ENCODE measurements at regions not wholly inside any gene's neighbourhood (a gene's known extent, or its start where the extent isn't known, plus 50 kb on each side); places are given as distances from the start of the nearest gene placed in this dataset.

DNA sequence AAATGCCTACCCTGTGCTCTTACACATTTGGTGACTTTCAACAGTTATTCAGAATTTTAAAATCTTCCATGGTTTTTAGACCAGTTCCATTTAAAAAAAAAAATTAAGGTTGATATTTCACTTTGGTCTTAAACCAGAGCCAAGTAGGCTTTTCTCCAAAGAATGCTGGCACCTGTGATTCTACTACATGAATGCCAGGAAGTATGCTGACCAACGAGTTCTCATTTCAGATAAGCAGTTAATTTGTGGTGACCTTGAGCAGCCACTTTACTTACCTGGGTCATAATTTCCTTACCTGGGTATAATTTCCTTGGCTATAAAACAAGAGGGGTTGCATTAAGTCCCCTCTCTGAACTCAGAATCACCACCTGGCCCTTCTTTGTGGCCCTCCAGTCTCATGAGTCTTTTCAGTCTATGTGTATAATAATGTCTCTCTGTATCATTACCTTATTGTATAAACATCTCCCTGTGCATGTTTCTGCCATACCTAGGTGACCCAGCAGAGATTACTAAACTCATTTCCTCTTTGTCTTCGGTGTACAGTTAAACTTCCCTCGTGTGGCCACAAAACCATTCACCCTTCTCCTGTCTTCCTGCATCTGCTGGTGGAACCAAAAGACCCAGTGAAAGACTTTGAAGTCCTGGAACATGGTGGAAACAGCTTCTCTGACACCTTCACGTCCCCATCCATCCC lies 139.1 kb upstream of the DPT start:
- DNase-seq = no peak

DNA sequence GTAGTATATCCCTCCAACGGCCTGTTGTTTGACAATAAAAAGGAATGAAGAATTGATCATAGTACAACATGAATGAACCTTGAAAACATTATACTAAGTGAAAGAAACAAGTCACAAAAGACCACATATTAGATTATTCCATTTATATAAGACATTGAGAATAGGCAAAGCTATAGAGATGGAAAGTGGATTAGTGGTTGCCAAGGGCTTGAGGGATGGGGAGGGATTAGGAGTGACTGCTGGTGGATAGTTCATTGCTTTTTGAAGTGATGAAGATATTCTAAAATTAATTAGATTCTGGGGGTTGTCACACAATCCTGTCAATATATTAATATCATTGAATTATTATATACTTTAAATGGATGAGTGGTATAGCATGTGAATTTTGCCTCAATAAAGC lies 142.5 kb upstream of the DPT start:
- no peak for DNase-seq

DNA sequence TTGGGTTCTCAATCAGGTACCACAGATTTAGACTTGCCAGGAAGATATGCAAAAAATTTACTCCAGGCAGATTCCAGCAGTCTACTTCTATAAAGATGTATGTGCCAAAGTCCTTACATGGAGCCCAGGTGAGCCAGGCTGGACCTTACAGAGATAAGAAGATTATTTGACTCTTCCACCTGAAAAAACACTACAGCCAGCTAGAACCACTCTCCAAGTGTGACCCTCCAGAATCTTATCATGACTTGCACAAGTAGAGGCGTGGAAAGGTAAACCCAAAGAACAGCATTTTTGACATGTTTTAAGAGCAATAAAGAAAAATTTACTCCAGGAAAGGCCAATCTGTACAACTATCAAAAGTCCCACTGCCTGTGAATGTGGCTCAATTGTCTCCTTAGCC lies 146.8 kb upstream of the DPT start:
- DNase-seq = no peak

DNA sequence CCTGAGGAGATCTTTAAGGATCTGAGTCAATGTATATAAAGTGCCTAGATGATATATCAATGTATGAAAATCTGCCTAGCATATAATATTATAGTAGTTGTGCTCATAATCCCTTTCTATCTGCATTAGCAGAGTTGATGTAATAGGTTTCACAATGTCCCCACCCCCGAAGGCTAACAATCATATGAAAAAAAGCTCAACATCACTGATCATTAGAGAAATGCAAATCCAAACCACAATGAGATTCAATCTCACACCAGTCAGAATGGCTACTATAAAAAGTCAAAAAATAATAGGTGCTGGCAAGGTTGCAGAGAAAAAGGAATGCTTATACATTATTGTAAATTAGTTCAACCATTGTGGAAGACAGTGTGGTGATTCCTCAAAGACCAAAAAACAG lies 147.8 kb upstream of the DPT start:
- no peak for DNase-seq

DNA sequence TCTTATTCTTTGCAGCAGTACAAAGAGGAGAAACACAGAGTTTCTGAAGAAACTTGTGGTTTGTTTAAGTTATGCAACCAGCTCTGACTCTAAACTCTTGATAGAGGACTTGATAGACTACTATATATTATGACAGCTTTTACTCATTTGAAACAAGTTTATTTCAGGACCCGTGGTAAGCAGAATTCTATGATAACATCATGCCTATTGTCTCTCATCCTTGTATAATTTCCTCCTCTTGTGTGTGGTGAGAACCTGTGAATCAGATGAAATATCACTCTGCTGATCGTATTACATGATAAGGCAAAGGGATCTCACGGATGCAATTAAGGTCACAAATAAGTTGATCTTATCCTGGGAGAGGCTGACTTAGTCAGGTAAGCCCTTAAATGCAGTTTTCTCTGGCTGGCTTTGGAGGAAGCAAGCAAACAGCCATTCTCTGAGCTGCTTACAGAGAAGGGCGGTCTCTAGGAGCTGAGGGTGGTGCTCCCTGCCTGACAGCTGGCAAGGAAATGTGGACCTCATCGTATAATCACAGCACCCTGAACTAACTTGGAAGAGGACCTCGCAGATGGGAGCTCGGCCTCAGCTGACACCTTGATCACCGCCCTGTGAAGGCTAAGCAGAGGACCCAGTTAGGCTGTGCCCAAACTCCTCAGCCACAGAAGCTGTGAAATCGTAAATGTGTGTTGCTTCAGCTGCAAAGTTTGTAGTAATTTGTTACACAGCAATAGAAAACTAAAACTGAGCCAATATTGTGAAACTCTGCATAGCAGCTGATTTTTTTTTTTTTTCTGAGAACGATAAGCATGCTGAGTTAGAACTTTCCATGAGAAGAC lies 151.1 kb upstream of the DPT start:
- DNase-seq = peak in 2 of 56 donors; percentile 3 to 9

DNA sequence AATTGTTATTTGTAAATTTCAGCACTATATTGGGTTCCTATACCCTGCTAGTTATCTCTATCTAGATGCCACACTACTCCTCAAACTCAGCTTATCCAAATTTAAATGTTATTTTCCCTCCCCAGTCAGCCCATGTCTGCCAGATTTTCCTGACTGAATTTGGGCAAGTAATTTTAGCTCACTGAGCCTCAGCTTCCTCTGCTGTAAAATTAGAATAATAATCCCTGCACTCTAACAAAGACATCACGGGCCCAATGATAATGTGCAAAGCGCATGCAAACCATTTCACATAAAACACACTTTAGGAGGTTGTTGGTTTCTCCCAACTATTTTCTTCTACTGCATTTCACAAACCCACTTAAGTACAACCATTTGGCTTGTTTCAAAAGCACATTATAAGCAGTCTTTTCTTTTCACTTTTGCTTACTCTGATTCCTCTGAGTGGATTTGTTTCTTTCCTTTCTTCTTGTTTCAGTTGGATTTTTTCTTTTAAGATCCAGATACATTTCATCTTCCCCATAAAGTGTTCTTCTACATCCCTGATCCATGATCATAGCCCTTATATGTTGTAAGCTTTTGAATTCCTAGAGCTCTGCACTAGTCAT lies 152.8 kb upstream of the DPT start:
- DNase-seq = no peak

DNA sequence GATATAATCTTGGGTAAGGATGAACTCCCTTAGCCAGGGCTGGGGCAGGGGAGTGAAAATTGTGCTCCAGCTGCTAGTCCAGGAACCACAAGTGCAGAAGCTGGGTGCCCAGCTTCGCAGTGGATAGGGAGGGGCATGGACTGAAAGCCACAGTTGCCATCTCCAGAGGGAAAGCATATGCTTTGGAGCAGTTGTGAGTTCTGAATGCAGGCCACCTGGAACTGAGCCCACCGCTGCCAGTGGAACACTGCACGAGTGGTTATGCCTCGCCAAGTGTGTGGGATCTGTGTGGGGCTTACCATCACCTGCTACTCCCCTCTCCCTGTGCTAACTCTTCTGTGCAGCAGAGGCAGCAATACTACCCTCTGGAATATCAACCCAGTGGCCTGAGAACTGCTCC lies 158.4 kb upstream of the DPT start:
- no peak for DNase-seq

DNA sequence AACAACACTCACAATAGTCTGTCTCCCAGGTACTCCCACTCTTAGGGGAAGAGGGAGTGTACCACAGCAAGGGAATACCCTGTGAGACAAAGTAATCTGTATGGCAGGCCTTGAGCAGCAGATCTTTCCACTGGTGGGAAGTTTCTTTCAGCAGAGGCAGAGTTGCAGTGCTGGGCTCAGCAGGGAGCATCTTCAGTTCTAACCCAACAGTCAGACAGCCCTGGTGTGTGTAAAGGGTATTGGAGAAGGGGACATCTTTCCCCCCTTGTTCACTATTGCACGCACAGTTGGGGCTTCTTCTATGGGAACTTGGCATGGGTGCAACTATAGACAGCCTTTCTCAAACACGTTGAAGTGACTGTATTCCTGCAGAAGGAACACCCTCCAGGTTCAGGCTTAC lies 159.4 kb upstream of the DPT start:
- no peak for DNase-seq

DNA sequence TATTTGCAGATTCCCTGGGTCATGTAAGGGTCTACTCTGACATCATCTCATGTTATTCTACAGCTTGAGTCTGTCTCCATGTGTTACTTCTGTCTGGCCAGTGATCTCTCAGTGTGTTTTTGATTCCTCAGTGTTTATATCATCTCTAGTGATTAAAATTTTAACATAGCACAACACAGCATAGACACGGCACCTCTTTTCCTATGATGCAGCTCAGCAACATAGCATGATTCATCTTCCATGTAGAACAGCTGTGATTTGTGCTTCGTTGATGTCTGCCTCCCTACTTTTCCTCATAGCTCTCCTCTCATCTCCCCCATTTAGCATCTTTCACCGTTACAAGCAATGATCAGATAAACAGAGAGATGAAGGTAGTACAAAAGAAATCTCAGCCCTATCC lies 163.9 kb upstream of the DPT start:
- no peak for DNase-seq

DNA sequence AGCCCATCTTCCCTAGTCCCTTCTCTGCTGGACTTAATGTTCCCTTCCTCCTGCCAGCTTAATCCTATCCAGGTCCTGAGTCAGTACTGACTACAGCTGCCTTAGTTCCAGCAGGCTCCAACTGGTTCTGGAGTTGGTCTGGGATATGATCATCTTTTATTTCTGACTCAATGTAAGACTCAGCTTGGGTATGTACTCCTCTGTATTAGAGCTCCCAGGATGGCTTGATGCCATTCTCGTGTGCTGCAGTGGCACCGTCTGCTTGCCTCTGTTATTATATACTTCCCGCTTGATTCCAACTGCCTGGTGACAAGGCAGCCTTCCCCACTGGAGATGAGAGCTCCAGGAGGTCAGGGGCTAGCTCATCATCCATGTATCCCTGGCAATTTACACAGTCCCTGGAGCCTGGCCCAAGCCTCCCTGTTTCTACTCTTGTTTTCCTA lies 164.4 kb upstream of the DPT start:
- peak in 3 of 56 donors; percentile 7 to 56 (median 16) for DNase-seq

DNA sequence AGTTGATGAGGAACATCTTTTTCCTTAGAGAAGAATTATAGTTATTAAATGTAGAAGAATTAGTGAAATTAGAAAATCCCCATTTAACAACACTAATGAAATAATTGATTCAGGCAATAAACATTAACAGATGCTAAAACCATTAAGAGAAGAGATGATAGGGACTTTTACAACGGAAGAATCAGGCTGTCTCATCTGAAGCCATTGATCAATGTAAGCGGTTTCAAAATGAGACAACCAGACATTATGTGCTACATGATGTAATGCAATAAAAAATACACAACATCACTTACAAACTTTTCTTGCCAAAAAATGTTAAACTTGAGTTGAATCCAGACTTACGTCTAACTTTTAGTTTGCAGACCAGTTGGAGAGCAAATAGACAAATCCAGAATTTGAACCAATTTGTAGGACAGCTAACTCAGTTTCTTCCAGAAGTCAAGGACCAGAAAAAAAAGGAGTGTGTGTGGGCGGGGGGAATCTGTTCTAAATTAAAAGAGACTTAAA lies 165.4 kb upstream of the DPT start:
- no peak for DNase-seq

DNA sequence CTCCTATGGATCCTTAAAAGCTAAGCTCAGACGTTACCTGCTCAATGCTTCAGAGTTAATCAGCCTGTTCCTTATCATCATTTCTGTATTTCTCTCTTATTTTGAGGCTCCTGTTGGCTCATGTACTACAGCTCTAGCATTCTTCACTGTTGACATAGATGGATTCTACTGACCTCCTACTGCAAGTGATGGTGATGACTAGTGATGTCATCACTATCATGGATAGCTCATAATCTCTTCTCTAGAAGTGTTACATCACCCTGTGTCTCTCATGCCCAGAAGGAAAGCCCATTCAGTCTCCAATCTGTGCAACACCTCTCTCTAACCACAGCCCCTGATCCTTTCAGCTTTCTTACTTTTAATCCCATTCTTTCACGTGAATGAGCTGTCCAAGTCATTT lies 168.2 kb upstream of the DPT start:
- no peak for DNase-seq

DNA sequence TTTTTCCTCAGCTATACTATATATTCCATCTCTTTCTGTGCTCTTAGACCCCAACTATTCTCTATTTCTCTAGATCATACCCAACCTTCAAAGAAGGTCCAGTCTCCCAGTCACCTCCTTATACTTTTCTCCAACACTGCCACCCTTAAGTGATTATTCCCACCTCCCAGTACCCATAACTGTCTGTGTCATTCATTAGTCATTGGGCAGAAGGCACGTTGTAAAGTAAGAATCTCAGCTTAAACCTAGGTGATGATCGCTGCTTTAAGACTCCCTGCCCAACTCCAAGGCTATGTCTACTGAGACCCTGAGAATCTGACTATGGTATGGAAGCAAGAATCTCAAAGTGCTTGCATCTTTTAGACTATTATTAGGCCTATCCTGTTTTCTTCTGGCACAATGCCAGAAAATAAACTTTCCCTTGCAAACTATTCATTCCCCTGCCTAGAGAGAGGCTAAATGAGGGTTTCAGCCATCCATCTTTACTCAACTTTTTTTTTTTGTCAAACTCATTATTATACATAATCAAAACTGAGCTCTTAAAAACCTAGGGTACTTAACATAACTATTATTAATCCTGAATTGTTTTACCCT lies 174.3 kb upstream of the DPT start:
- DNase-seq = no peak

DNA sequence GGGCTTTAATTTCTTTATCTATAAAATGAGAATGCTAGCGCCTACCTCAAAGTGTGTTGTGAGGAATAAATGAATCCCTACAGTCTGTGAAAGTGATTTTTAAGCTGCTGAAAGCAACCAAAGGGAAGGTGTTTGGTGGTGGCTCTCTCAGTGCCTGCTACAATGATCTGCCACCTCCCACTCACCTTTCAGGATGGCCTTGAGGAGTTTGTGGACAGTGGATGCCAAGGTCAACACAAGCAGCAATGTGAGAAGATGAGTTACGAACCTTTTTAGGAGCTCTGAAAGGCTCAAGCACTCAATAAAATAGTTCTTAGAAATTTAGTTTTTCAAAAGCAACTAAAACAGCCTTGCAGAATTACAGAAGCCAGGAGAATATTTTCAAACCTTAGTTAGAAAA lies 176.6 kb upstream of the DPT start:
- no peak for DNase-seq

DNA sequence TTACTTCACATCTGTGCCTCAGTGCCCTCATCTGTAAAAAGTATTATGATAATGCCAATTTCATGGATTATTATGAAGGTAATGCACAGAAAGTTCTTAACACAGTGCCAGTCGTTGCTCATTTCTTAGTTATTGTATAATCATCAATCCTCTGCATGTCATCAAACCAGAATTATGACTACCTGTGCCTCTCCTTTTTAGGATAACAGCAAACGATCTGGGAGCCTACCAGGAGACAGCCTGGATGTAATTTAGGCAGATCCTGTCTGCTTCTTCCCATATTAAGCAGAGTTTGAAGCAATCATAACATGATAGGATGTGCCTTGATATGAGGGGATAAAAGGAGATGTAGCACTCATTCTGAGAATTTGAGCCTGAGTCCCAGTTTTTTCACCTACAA lies 177.4 kb upstream of the DPT start:
- DNase-seq = no peak

DNA sequence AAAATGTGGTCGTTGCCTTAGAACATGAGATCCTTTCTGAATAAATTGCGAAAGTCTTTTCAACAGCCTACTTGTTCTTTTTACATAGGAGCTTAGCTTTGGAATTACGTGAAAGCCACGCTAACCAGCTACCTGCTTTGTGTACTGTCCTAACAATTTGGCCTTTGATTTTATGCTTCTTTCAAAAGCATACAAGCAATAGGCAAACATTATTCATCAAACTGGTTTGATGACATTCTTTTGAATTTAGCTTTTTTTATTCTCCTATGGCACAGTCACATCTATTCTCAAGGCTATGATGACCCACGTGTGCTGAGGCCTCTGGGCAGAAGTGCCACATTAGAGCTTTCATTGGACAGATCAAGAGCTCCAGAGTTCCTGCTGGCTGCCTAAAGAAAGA lies 178.0 kb upstream of the DPT start:
- DNase-seq = no peak

DNA sequence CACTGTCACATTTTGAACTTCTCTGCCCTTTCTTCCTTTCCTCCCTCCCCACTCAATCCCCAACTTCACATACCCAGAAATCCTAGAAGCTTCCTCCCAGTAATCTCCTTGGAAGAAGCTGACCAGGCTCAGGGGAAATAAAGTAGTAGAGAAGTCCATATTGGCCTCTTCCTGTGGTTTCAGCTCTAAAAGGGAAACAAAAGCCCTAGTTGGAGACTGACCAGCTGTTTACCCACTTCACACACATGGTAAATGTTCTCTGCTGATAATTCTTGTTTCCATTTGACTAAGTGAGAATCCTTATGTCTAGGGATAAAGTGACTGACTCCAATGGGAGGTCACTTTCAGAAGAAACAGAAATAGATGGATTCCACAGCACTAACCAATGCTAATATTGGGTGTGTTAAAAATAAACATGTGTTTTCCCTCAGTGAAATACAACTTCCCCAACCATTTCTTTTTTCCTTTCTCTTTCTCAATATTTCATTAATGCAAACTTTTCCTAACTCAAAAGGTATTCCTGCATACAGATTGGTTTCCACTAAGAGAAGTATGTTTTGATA lies 178.9 kb upstream of the DPT start:
- no peak for DNase-seq

DNA sequence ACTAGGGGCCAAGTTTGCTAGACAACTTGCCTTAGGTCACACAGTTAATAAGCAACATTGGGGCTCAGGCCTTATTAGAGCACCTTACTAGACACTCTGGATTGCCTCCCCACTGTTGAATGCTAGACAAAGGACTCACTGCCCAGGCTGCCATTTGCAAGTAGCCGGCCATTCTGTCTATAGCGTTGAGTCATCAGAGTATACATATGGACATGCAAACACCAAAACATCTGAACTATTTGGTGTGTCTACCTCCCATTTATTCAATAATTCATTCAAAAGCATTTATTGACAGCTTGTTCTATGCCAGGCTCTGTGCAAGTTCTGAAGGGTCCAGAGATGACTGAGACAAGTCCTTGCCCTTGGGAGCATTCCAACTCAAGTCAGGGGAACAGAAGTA lies 181.4 kb upstream of the DPT start:
- DNase-seq = no peak

DNA sequence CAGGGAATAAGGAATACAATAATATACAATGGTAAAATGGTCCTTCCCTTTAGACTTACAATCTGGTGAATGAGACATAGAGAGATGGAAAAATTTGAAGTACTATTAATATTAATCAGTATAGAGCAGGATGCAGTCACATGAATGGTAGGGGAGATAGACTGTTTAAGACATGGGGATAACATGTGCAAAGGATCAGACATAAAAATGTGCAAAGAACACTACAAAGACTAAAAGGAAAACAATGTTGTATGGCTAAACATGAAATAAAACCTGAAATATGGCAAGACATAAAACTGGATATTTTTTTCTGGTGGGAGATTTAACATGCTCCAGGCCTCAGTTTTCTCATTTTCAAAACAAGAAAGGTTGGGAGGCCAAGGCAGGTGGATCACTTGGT lies 182.4 kb upstream of the DPT start:
- DNase-seq = no peak

DNA sequence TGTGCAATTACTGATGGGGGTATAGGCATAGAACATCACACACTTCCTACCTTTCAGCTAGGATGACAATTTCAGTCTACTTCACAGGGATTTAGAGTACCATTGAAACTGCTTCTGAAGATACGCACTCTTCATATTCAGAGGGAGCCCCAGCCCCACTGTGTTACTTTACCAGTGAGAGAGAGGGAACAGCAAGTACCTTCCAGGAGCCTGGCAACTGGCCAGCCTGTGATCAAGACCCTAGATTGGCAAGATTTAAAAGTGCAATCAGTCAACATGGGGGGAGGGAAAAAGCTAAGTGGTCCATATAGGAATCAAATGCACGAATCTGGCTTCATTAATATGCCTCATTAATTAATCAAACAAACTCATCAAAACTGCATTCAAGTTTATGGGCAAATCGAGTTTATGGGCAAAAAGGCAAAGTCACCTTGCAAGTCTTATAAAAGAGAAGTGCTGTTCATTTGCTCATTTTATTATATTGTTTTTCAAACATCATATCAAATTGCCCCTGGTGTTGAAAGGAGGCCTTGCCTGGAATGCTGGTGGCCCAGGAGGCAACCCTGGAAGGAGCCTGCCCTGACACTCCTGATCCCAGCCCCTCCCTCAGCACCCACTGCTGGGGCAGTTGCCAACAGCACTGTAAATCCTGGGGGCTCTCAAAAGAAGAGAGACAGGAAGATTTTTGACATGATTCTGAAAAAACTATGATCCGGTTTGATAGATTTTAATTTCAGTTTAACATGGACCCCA lies 184.9 kb upstream of the DPT start:
- DNase-seq = no peak

DNA sequence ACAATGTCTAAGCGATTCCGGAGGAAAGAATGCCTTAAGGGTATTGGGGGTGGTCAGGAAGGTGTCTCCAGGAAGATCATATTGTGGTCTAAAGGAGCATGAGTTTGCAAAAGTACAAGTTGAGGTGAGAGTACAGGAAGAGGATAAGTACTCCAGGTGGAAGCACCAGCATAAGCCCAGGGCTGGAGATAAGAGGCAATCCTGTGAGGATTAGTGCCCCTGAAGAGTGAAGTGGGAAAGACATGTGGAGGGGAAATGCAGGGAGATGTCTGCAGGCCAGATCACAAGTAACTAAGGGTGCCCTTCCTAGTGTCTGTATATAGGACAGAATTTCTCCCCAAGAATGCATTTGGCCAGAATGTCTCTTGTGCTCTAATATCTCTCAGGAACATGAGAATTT lies 188.3 kb upstream of the DPT start:
- no peak for DNase-seq
